HepG2 (cell line): ENCODE measurements at regions not wholly inside any gene's neighbourhood (a gene's known extent, or its start where the extent isn't known, plus 50 kb on each side); places are given as distances from the start of the nearest gene placed in this dataset.

Experiments
- ATAC-seq: fragments of 200-7000 bp; cut with Tn5 transposase; 3 replicates; pipeline ENCODE4 v1.9.1; 2020; ENCODE audit warnings: mild to moderate bottlenecking, moderate library complexity
- BruUV-seq: library from RNA; stranded (reverse); fragments of 400-500 nt; replicated peaks from 2 replicates; lab custom pipeline; 2021; lab: Mats Ljungman, UMichigan
- CTCF ChIA-PET: fragments of 300-600 bp; formaldehyde crosslinking; extraction: SDS; loops from one replicate; lab custom pipeline; 2021; ENCODE audit warnings: low total read pairs, inconsistent platforms, low intra/inter-chr PET ratio; lab: Yijun Ruan, JAX
- POLR2A ChIA-PET: fragments of 350-600 bp; sonication (Branson Sonifier 250); formaldehyde crosslinking; loops from one replicate; lab custom pipeline; 2020; ENCODE audit warnings: antibody characterized with exemption, inconsistent platforms; lab: Yijun Ruan, JAX
- DNase-seq: peaks from one replicate; pipeline ENCODE4 v3.0.0-alpha.2; 2015; ENCODE audit warnings: low spot score
- FAIRE-seq: peaks from 3 replicates; lab custom pipeline; 2011; peaks lifted over from hg19 to GRCh38; lab: Jason Lieb, UNC
- H2AFZ ChIP-seq: one replicate; pipeline ENCODE4 v1.6.1; 2011; ENCODE audit warnings: low read length, inconsistent platforms
- H3K27ac ChIP-seq: fragments of 300-600 bp; 3 replicates; pipeline ENCODE4 v1.8.0; 2011; ENCODE audit warnings: mixed run types, mild to moderate bottlenecking, mixed read lengths, low read length, inconsistent platforms; ENCODE audit not compliant: insufficient read depth; ENCODE audit errors: extremely low read length
- H3K27me3 ChIP-seq, 2 experiments: fragments of 200-600 bp in 1 of 2; 2 replicates in 1 of 2; 3 replicates in 1 of 2; pipeline versions ENCODE4 v1.6.0 to v1.8.0; 2011; ENCODE audit warnings: low read length in 2 of 2, mild to moderate bottlenecking in 2 of 2, moderate library complexity in 2 of 2, inconsistent platforms in 1 of 2; ENCODE audit not compliant: insufficient read depth in 2 of 2, control insufficient read depth in 1 of 2
- H3K36me3 ChIP-seq, 2 experiments: fragments of 200-600 bp in 1 of 2; replicated peaks in 1 of 2; 2 replicates in 1 of 2; 3 replicates in 1 of 2; pipeline versions ENCODE4 v1.5.1 to v1.8.0; 2011; ENCODE audit warnings: low read length in 2 of 2, inconsistent platforms in 1 of 2; ENCODE audit not compliant: insufficient read depth in 2 of 2, control insufficient read depth in 1 of 2
- H3K4me1 ChIP-seq: 2 replicates; pipeline ENCODE4 v1.5.1; 2012; ENCODE audit warnings: low read length, inconsistent platforms; ENCODE audit not compliant: insufficient read depth
- H3K4me2 ChIP-seq: 2 replicates; pipeline ENCODE4 v1.6.0; 2011; ENCODE audit warnings: low read depth, low read length, inconsistent platforms
- H3K4me3 ChIP-seq, 3 experiments: fragments of 200-600 bp in 1 of 3; sonication (generic), shearing (Covaris generic) in 1 of 3; replicated peaks in 1 of 3; 2 replicates each; pipeline ENCODE4 v1.5.1; 2011 to 2016; ENCODE audit warnings: low read length in 3 of 3, inconsistent platforms in 2 of 3, low read depth in 2 of 3, mild to moderate bottlenecking in 2 of 3, control low read depth in 1 of 3, mixed read lengths in 1 of 3; ENCODE audit not compliant: insufficient read depth in 1 of 3
- H3K79me2 ChIP-seq: one replicate; pipeline ENCODE4 v1.6.1; 2011; ENCODE audit warnings: low read length, inconsistent platforms; ENCODE audit not compliant: insufficient read depth
- H3K9ac ChIP-seq: 2 replicates; pipeline ENCODE4 v1.6.0; 2011; ENCODE audit warnings: mild to moderate bottlenecking, low read depth, low read length, inconsistent platforms; ENCODE audit not compliant: insufficient read depth
- H3K9me3 ChIP-seq: 2 replicates; pipeline ENCODE4 v1.5.1; 2012; ENCODE audit warnings: mild to moderate bottlenecking, low read length
- H4K20me1 ChIP-seq: 2 replicates; pipeline ENCODE4 v1.6.0; 2011; ENCODE audit warnings: inconsistent platforms, mild to moderate bottlenecking, low read length, moderate library complexity; ENCODE audit not compliant: insufficient read depth
- ETV5 ChIP-seq: IDR thresholded peaks from 2 replicates; pipeline ENCODE4 v1.6.1; 2018; ENCODE audit warnings: missing biosample characterization, missing genetic modification reagents, inconsistent platforms, borderline replicate concordance
- GTF3A ChIP-seq: sonication (generic); formaldehyde crosslinking; conservative IDR thresholded peaks from 2 replicates; pipeline ENCODE4 v1.4.0; 2020; ENCODE audit warnings: mild to moderate bottlenecking, missing genetic modification reagents
- HDAC1 ChIP-seq: sonication (generic); formaldehyde crosslinking; IDR thresholded peaks from 2 replicates; pipeline ENCODE4 v1.5.1; 2020; ENCODE audit warnings: mild to moderate bottlenecking, missing genetic modification reagents
- HNF4G ChIP-seq, 2 experiments: sonication (generic) in 1 of 2; formaldehyde crosslinking in 1 of 2; IDR thresholded peaks; 2 replicates each; pipeline versions ENCODE4 v1.4.0 to v1.6.1; 2011 to 2020; ENCODE audit warnings: borderline replicate concordance in 2 of 2, low read depth in 2 of 2, mild to moderate bottlenecking in 2 of 2, low read length in 1 of 2, missing genetic modification reagents in 1 of 2, moderate library complexity in 1 of 2
- KDM1A ChIP-seq: IDR thresholded peaks from 2 replicates; pipeline ENCODE4 v1.6.1; 2016; ENCODE audit warnings: missing compliant biosample characterization
- KLF9 ChIP-seq: IDR thresholded peaks from 2 replicates; pipeline ENCODE4 v1.6.1; 2016; ENCODE audit warnings: low read depth
- NONO ChIP-seq, 2 experiments: fragments of 450-650 bp in 1 of 2; sonication (generic) in 1 of 2; formaldehyde crosslinking in 1 of 2; IDR thresholded peaks in 1 of 2; conservative IDR thresholded peaks in 1 of 2; 2 replicates each; pipeline versions ENCODE4 v1.6.1 to v1.8.0; 2017 to 2022; ENCODE audit warnings: mild to moderate bottlenecking in 1 of 2, missing genetic modification reagents in 1 of 2, moderate library complexity in 1 of 2
- NR2F6 ChIP-seq, 2 experiments: IDR thresholded peaks; 2 replicates each; pipeline ENCODE4 v1.6.1; 2016; ENCODE audit warnings: antibody characterized with exemption in 1 of 2, mild to moderate bottlenecking in 1 of 2
- RBM22 ChIP-seq: fragments of 200-400 bp; formaldehyde crosslinking; optimal IDR thresholded peaks from 2 replicates; pipeline ENCODE3; 2017; ENCODE audit warnings: mild to moderate bottlenecking, low read length, moderate library complexity
- RFXANK ChIP-seq: IDR thresholded peaks from 2 replicates; pipeline ENCODE4 v1.6.1; 2016
- ZBTB4 ChIP-seq: sonication (generic); formaldehyde crosslinking; IDR thresholded peaks from 2 replicates; pipeline ENCODE4 v1.4.0; 2020; ENCODE audit warnings: missing genetic modification reagents, mild to moderate bottlenecking, borderline replicate concordance
- ZNF614 ChIP-seq: IDR thresholded peaks from 2 replicates; pipeline ENCODE4 v1.6.1; 2018; ENCODE audit warnings: missing biosample characterization, missing genetic modification reagents, inconsistent platforms, borderline replicate concordance
- WGBS: methylation state at CpG from one replicate; pipeline ENCODE4 v1.1.6; 2017; ENCODE audit warnings: low lambda C conversion rate; 5-methylcytosine and 5-hydroxymethylcytosine counted together
- in situ Hi-C: cut with HindIII; loops from 2 replicates; pipeline ENCODE4 v1.10.0; 2017; ENCODE audit warnings: low pct_unique_long_range_greater_than_20kb; ENCODE audit not compliant: extremely low pct_ligation_motif_present
- intact Hi-C: fragments of 100-400 bp; cut with micrococcal nuclease; formaldehyde crosslinking; loops from one replicate; pipeline ENCODE4 v1.10.0; 2022; ENCODE audit not compliant: unreplicated experiment

GRCh38 chr3:138889792-138890191 is 55.1 kb upstream of the PIK3CB start:
- Histone ChIP-seq H3K9me3 (no peaks in the 10 kb centered on the region), H3K4me2 (no peak overlapping the region; the same call in 1 of the 2 replicates), H3K79me2 (no peaks in the 10 kb centered on the region), H3K4me1 (peaks cover 19% of the 10 kb centered on the region), H3K27me3 (no peaks in the 10 kb centered on the region), H3K36me3 (no peaks in the 10 kb centered on the region), H3K9ac (no peak overlapping the region), H3K4me3 (no peak overlapping the region), H2AFZ (peak overlapping the region; percentile 16), H4K20me1 (no peaks in the 10 kb centered on the region), H3K27ac (no peak overlapping the region)
- no peak for FAIRE-seq
- BruUV-seq = no TSS peak
- intact Hi-C loops = no loop called here
- no CpG with 5 or more reads among the region's 3 CpGs for WGBS
- ChIA-PET POLR2A (interaction anchor here (2.1 to 2.3 kb wide), 2 partner anchors 26 to 27 kb away, joined by 5 to 8 read pairs; no protein-coding TSS in a partner anchor), CTCF (no interaction called here)
- in situ Hi-C loops = no loop called here
- ATAC-seq = no peak
- TF ChIP-seq RFXANK (CRISPR knock-in tag) = no peak
- no peak for TF ChIP-seq ETV5
- TF ChIP-seq ZBTB4 (CRISPR knock-in tag) = no peak
- no peak for TF ChIP-seq ZNF614 (CRISPR knock-in tag)
- no peak for TF ChIP-seq GTF3A (CRISPR knock-in tag)
- TF ChIP-seq HNF4G (IDR thresholded peaks at IDR 0.05; ENCODE audit: borderline replicate concordance, low read depth, low read length) = no peak
- TF ChIP-seq HNF4G (CRISPR knock-in tag; IDR thresholded peaks at IDR 0.05; ENCODE audit: borderline replicate concordance, low read depth) = no peak
- TF ChIP-seq NONO (IDR thresholded peaks at IDR 0.05) = no peak
- no peak for TF ChIP-seq NONO (CRISPR knock-in tag; conservative IDR thresholded peaks at IDR 0.05)
- TF ChIP-seq RBM22 = no peak
- no peak for TF ChIP-seq KDM1A (CRISPR knock-in tag)
- TF ChIP-seq HDAC1 (CRISPR knock-in tag) = no peak
- TF ChIP-seq NR2F6 (IDR thresholded peaks at IDR 0.05) = no peak
- no peak for TF ChIP-seq NR2F6 (CRISPR knock-in tag; IDR thresholded peaks at IDR 0.05)
- TF ChIP-seq KLF9 (CRISPR knock-in tag) = no peak
- DNase-seq = no peak
